GM18870 (cell line): ENCODE measurements at regions not wholly inside any gene's neighbourhood (a gene's known extent, or its start where the extent isn't known, plus 50 kb on each side); places are given as distances from the start of the nearest gene placed in this dataset.

Experiments used
- ATAC-seq: cut with Tn5 transposase; IDR thresholded peaks from one replicate; pipeline ENCODE4 v1.9.1; 2021; ENCODE audit warnings: moderate library complexity; ENCODE audit not compliant: unreplicated experiment

DNA sequence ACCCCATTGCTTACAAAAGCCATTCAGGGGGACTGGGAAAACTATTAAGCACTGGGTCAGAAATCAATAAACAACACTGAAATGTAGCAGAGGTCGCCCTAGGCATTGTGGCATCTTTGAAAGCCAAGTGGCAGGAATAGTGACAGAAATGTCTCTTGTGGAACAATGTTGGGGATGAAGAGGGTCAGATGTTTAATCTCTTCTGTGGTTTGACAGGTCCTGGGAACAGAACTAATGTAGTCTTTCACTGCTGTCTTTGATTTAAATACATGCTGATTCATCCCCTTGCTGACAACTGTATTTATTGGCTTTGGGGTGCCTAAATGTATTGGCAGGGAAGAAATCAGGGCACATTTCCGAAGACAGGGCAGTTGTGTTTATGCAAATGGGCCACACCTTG is 194.8 kb downstream of the ATG4C start:
- no peak for ATAC-seq

DNA sequence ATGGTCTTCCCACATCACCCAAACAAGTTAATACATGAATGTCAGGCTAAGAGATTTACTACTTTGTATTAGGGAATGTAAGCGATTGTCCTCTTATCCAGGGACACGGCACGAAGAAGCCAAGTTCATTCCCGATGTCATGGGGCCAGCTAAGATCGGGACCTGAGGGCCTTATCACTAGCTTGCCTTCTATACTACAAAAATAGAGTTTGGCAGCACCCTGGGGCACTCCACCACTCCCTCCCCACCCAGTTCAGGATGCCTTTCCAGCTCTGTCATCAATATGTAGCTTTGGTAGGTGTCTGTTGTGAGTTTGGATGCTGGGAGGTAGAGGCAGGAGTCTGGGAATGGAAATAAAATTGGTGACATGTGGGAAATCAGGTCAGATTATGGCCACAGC is 197.5 kb downstream of the ATG4C start:
- ATAC-seq: no peak

DNA sequence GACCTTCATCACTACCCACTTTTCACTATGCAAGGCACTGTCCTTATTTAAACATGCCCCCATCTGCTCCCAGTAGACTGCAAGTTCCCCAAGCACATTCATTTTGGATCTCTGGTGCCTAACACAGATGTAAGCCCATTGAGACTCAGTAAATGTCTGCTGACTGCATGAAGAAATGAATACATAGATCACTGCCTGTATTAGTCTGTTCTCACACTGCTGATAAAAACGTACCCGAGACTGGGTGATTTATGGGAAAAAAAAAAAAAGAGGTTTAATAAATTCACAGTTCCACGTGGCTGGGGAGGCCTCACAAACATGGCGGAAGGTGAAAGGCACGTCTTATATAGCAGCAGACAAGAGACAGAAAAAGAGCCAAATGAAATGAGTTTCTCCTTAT is 204.9 kb downstream of the ATG4C start:
- no peak for ATAC-seq

DNA sequence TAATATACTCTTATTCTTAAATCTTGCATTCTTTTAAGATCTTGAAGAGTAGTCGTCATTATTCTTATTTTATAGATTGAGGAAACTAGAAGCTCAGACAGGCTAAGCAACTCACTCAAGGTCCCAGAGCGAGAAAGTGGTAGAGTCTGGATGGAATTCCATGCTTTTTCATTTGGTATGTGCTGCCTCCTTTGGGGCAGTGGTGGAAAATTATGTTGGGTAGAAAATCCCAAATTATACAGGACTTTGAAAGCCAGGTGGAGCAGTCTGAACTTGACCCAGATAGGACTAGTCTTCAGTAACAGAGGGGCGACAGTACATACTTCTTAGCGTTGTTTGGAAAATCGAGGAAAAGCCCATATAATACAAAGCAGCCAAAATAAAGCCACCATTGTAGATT is 205.6 kb downstream of the ATG4C start:
- ATAC-seq: no peak

DNA sequence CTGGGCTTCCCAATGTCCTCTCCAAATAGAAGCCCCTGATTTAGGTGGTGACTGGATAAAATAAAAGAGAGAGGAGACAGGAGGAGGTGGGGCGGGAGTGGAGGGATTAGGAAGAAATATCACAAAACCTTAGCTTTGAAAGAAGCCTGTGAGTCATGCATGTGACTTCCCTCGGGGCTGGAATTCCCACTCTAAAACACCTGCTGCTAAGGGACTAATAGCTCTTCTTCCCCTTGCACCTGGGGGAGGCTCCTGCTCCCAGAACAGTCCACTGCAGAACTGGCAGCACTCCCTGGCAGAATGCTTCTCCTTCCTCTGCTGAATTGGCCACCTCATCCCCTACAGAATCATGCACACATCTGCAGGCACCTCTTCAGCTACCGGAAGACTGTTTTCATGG is 207.2 kb downstream of the ATG4C start:
- ATAC-seq: no peak

DNA sequence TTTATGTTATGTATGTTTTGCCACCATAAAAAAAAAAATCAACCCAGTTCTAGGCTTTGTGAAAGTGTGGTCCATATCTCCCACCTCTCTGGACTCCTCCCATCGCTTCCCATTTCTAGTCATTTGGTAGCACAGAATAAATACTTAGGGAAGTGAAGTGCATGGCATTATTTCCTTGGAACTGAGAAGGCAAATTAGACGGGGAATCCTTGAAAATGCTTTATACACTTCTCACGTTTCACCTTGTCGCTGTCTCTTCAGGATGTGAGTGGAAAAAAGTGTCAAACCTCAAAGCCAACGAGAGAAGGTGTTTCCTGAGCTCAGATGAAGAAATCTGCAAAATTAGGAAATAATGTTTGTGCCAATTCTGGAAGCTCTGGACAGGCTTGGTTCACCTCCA is 209.9 kb downstream of the ATG4C start:
- no peak for ATAC-seq

DNA sequence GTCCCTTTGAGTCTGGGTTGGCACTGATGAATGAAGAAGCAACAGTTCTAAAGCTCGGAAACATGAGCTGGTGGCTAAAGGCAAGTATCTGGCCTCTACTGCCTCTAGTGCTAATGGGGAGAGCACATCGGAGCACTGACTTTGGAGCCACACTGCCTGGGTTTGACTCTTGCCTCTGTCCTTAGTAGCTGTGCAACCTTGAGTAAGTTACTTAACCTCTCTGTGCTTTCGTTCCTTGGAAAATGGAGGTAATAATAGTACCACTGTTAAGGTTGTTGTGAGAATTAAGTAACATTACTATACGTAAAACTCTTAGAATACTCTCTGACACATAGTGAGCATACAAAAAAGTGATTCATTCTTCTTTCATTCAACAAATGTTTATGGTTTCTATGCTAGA is 211.2 kb downstream of the ATG4C start:
- ATAC-seq: no peak

DNA sequence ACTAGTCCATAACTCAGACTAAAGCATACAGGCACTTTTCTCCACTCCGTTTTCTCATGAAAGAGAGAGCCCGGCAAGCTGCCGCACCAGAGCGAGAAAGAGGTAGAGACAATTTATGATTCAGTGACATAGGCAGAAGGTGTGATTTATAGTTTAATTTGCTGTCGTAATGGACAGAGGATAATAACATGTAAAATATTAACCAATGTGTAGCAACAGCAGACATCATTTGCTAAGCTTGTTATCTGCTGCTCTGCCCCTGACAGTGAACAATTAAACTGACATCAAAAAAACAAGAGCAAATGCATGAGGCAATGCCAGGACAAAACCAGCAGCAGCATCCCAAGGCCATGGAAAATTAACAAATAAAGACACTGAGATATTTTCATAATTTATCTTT is 214.0 kb downstream of the ATG4C start:
- no peak for ATAC-seq

DNA sequence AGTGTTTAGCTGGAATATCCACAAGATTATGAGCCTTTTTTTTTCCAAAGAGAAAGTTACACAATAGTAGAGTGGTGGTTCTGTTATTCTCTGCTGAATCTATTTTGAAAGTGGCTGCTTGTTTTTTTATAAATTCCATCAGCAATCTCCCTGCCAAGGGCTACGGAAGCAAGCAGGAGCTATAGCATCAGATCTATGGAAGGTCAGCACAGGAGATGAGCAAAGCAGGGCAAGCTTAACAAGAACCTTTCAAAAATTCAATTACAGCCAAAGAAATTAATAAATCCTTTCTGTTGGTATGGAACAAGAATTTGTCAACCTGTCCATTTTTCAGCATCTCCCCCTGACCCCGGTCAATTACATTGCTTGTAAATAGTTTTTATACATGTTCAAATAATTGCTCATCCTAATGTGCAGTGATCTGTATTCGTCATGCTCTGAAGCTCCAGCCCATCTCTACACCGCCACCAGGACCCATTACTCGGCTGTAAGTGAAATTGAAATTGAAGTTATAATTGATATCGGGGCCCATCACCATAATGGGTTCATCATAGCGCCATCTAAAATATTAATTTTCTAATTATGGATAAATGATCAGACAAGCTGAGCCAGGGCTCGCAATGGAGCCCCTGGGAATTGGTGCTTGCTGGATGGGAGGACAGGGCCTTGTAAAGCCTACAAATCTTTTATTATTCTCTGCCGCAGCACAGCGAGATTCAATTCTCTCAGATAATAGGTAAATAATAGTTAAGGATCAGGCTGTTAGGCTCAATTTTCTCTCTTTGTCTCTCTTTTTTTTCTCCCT is 215.1 kb downstream of the ATG4C start:
- no peak for ATAC-seq

DNA sequence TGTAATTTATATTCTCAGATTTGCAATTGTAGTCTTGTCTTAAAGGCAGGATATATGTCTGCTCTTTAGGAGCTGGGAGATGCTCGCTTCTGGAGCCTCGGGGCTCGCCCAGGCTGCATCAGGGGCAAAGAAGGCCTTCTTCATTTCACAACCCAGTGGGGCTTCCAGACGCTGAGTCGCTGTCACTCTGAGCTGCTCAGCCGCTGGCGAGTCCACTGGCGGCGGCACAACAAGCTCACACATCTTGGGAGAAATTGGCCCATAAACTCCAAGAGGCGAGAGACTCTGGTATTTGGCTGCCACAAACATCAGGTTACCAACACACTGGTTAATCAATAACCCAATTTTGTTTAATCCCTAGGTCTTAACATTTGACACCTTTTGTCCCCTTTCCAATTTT is 216.6 kb downstream of the ATG4C start:
- ATAC-seq: no peak

DNA sequence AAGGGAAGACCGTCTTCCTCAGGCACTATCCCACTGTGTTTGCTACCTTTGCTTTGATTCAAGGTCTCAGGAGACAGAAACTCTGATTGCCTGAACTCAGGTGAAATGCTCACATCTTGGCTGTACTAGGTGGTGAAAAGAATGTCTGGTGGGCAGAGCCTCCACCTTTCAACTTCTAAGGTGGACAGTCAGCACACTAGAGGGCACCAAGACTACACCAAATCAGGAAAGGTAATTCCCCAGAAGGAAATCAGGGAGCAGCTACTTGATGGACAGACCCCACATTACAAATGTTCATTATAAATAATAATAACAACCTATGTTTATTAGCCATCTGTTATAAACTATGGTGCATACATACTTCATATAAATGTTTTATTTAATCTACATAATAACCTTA is 220.9 kb downstream of the ATG4C start:
- no peak for ATAC-seq

DNA sequence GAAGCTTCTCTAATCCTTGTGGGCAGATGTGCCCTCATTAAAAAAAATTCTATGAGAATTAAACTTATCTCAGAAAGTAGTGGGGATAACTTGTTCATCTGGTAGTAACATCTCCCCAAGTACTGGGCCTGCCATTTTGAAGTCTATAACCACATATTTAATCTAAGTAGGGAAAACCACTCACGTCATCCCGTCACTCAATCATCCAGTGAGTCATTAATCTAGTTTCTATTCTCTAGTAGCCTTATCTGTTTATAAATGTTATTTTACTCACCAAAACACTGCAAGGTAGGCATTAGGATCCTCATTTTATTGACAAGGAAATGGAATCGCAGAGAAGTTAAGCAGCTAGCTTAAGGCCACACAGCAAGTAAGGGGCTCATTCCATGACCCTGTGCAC is 221.9 kb downstream of the ATG4C start:
- no peak for ATAC-seq

DNA sequence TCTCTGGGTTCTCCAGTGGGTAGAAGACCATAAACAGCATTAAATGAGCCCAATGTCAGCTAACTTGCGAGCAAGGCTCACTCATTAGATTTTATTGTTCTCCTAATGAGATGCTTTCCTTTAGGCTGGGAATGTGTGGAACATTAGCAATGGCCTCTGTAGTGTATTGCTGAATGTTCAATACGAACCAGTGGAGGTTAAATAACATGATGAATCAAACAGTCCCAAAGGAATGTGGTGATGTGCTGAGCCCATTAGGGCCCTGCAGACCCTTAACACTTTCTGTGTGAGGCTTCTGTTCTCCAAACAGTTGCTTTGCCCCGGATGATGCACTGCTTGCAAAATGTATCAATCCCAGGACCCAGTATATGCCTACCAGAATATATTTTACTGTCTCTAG is 225.5 kb downstream of the ATG4C start:
- no peak for ATAC-seq

DNA sequence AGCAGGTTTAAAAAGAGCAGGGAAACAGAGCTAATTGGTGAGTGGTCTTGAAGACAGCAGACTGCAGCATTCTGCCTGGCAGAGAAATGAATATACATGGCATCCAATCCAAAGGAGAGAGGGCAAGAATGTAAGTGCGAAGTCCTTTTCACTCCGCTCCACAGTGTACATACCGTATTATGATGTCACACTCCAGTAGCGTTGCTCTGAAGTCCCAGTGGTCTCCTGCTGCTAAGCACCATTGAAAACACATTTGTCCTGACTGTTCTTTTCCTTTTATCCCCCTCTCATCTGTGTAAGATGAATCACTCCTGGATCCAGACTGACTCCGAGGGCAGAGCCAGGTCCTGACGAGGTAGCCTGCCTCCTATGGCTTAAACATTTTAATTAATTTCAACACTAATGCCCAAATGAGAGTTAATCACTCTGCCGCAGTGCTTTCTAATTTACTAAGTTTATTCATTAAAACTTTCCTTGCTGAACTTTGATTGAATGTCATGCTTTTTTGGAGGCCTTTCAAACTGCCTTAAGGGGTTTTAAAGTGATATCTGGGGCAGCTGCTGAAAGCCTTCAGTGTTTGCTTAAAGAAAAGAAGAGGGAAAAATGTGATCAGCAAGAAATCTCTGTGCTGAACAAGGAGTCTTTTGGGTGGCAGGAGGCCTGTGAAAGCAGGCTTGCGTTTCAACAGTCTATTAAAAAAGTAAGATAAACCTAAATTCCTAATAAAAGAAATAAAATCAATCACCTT is 227.2 kb downstream of the ATG4C start:
- no peak for ATAC-seq

DNA sequence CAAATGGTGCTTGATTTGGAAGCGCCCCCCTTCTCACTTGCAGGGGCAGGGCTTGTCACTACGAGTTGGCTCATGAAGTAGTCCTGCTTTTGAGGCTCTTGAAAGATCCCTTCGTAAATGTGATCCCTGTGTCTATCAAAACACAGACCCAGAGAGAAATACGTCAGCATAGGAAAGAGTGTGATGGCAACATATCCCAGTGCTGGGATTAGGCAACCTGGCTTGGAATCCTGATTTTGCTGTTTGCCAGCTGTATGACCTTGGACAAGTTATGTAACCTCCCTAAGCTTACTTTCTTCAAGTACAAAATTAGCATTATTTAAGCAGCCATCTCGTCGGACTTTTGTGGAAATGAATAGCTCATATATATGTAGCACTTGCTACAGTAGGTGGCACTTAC is 228.4 kb downstream of the ATG4C start:
- ATAC-seq: no peak

DNA sequence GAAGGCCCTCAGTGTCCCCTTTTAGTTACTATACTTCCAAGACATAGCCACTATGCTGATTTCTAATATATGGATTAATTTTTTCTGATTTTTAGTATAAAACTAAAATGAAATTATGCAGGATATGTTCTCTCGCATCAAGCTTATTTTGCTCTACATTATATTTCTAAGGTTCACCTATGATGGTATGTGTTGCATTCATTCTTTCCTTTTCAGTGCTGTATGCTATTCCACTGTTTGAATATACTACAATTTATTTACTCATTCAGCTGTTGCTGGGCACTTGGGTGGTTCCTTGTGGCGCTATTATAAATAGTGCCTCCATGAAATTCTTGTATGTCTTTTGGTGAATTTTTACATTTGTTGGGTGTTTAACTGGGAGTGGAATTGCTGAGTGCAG is 230.3 kb downstream of the ATG4C start:
- ATAC-seq: no peak

DNA sequence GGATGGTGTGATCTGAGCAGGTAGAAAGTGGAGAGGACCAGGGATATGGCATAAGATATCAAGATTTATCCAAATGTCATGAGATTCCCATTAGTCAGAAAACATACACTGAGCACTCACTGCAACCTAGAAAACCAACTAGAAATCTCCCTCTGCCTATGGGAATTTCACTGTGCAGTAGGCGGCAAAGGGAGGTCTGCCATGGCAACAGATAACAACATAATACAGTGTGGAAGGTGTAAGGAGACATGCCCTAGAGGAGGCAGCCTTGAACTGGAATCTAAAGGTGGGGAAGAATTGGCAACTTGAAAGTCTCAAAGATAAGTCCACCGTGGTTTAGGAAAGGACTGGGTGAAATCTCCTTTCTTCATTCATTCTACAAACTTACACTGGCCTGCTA is 238.4 kb downstream of the ATG4C start:
- no peak for ATAC-seq

DNA sequence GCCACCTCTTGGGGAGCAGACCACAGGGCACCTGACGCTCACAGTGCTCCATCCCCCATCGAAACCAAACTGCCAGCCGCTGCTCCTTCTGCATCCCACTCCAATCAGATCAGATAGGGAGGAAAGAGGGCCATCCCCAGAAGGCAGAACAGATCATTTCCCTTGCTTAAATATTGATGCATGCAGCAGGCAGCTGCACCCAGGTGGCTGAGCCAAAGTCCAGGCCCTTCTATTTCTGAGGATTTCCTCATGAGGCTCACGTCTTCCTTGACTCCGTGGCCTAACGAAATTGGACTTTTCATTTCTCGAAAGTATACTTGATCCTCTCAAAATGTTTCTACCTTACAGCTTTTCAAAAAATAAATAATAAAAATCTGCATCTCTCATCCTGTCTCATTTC is 239.2 kb downstream of the ATG4C start:
- ATAC-seq: no peak

DNA sequence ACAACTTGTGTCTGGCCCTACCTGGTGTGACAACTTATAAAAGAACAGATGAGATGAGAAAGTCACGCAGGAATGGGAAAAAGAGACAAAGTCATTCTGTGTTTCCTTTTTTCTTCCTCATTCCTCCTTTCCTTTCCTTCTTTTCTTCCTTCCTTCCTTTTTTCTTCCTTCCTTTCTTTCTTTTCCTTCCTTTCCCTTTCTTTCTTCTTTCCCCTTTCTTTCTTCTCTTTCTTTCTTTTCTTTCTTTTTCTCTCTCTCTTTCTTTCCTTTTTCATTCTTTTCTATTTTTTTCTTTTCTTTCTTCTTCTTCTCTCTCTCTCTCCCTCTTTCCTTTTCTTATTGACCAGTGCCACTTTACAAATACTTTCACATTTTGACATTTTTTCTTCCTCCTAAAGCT is 239.7 kb downstream of the ATG4C start:
- no peak for ATAC-seq

DNA sequence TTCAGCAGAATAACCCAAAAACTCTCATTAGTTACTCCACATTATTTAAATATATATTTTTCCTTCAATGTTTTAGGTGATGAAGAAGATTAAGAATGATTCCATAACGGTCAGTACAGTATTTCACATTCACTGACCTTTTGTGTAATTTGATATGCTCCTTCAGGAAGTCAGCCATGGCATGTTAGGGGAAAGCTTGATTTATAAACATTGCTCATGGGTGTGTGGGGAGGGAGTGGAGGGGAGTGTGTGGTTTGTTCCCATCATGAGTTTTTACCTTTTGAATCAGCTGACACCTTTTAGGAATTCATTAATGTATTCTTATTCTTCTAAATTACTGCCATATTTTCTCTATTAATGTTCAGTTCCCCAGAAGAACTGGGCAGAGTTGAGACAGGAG is 240.2 kb downstream of the ATG4C start:
- ATAC-seq: no peak

DNA sequence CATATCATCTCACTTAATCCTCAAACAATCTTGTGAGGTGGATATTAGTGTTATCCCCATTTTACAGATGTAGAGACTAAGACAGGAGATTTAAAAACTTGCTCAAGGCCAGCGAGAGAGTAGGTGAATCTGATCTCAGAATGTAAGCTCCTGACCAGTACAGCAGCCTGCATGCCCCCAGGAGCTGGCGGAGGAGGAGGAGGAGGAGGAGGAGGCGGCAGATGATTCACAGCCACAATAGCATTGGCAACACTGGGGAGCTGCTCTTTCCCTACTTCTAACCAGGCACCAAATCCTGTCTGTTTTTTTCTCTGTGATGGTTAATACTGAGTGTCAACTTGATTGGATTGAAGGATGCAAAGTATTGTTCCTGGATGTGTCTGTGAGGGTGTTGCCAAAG is 243.2 kb downstream of the ATG4C start:
- no peak for ATAC-seq

DNA sequence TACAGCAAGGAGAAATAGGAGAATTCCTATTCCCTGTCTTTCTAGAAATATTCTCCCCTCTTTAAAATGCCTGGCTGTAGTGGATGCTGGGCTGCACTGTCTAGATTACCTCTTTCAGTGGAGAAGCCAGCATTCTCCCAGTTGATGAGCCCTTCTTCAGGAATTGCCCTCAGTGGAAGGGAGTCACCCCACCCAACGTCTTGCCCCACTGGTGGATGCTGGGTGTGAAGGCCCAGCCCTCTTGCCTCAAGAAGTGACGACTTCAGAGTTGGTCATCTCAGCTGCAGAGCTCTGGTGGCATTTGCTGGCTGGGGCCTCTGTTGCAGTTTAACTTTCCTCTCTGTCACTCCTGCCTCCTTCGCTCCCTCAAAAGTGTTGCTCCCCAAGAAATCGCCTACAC is 248.2 kb downstream of the ATG4C start:
- ATAC-seq: no peak

DNA sequence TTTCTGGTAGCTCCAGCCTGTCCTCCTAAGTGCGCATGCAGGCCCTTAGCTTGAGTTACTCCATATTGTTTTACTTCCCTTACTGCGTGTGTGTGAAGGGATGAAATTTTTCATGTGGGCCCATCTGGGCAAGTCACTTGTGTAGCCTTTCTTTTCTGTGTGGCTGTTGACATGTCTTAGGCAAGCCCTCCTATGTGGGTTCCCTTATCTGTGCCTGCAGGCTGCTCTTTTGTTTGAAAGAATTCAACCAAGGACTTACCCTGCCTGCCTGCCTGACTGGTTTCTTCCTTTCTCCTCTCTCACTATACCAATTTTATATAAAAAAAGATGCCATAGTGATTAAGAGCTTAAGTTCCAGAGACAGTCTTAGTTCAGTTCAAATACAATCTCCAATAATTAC is 249.3 kb downstream of the ATG4C start:
- ATAC-seq: no peak
